Tibial nerve (tissue), 4 donors: ENCODE measurements at regions not wholly inside any gene's neighbourhood (a gene's known extent, or its start where the extent isn't known, plus 50 kb on each side); places are given as distances from the start of the nearest gene placed in this dataset.

Experiments used
- DNase-seq, 2 donors: peaks; one replicate each; pipeline ENCODE4 v3.0.0-alpha.2; 2019; ENCODE audit warnings: low spot score in 2 of 2
- H3K27ac ChIP-seq, 4 donors: fragments of 200-600 bp; sonication (generic) in 3 of 4; one replicate each; pipeline ENCODE4 v1.5.1; 2017 to 2019; ENCODE audit warnings: mild to moderate bottlenecking in 1 of 4
- H3K27me3 ChIP-seq, 2 donors: fragments of 200-600 bp; sonication (generic) in 1 of 2; one replicate each; pipeline versions ENCODE4 v1.5.1 to v1.6.0; 2017 to 2019
- H3K36me3 ChIP-seq, 3 donors: fragments of 200-600 bp; sonication (generic); one replicate each; pipeline ENCODE4 v1.5.1; 2018 to 2019
- H3K4me1 ChIP-seq, 4 donors: fragments of 200-600 bp; sonication (generic) in 3 of 4; one replicate each; pipeline ENCODE4 v1.5.1; 2017 to 2019
- H3K4me3 ChIP-seq, 4 donors: fragments of 200-600 bp; sonication (generic) in 3 of 4; one replicate each; pipeline ENCODE4 v1.5.1; 2017 to 2019; ENCODE audit warnings: mild to moderate bottlenecking in 1 of 4, moderate library complexity in 1 of 4
- H3K9me3 ChIP-seq, 4 donors: fragments of 200-600 bp; sonication (generic) in 3 of 4; one replicate each; pipeline ENCODE4 v1.5.1; 2017 to 2019
- EP300 ChIP-seq, 2 donors: sonication (generic); formaldehyde crosslinking; IDR thresholded peaks; one replicate each; pipeline ENCODE4 v1.6.1; 2017; ENCODE audit warnings: antibody characterized with exemption in 2 of 2, mild to moderate bottlenecking in 1 of 2
- POLR2A ChIP-seq, 2 donors: fragments of 450-650 bp; IDR thresholded peaks; one replicate each; pipeline ENCODE4 v1.6.1; 2017; ENCODE audit warnings: antibody characterized with exemption in 2 of 2, mild to moderate bottlenecking in 2 of 2, moderate library complexity in 2 of 2
- WGBS, 2 donors: methylation state at CpG; one replicate each; pipeline ENCODE4 v1.1.5; 2018; 5-methylcytosine and 5-hydroxymethylcytosine counted together
- TF ChIP-seq, protein P1 (sequence below), 5 experiments: fragments of 200-600 bp in 3 of 5; fragments of 450-650 bp in 2 of 5; sonication (generic) in 3 of 5; IDR thresholded peaks; one replicate each; pipeline ENCODE4 v1.5.1; 2016 to 2019; ENCODE audit warnings: antibody characterized with exemption in 5 of 5, mild to moderate bottlenecking in 3 of 5, moderate library complexity in 2 of 5

DNA sequence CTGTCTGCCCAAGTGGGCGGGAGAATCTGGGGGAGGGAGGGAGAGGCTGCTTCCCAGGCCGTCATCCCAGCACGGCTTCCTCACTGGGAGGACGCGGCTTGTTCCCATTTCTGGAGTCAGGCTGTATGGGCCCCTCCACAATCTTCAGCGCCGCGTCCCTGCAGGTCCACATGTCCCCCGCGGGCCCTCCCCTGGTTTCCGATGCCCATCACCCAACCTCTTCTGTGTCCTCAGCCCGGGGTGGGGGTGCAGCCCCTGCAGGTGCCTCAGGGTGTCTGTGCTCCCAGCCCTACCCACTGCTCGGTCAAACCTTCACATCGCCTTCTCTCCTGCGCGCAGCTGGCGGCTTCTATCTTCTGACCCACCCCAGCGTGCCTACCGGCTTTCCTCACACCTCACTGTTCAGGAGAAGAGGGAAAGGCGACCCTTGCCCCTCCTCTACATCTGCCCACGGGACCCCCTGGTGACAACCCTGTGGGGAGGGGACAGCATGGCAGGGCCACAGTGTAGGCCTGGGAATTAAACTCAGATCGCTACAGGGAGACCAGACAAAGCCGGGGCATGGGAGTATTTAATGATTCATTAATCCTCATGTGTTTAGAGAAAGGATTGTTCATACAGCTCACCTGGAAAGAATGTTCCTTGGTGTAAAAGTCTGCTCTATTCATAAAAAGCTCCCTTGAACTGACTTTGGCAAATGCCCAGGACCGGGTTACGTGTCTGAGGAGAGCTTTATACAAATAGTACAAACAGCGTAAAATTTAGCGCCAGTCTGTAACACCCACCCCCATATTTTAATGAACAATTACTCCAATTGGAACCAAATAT is 145.1 kb downstream of the IRX1 start:
- H3K27me3 ChIP-seq = no peaks in the 10 kb centered on the region
- no peak for DNase-seq
- 90% methylated on average over 27 of the region's 27 CpGs for WGBS, 2 donors
- peaks cover 0 to 14% (median 0%) of the 10 kb centered on the region in 4 donors for H3K4me1 ChIP-seq
- no peaks in the 10 kb centered on the region for H3K36me3 ChIP-seq
- peaks cover 0 to 3% (median 0%) of the 10 kb centered on the region in 4 donors for H3K9me3 ChIP-seq
- TF ChIP-seq POLR2A (IDR thresholded peaks at IDR 0.05) (no peak), EP300 (IDR thresholded peaks at IDR 0.05) (no peak)
- TF ChIP-seq, protein P1, sequence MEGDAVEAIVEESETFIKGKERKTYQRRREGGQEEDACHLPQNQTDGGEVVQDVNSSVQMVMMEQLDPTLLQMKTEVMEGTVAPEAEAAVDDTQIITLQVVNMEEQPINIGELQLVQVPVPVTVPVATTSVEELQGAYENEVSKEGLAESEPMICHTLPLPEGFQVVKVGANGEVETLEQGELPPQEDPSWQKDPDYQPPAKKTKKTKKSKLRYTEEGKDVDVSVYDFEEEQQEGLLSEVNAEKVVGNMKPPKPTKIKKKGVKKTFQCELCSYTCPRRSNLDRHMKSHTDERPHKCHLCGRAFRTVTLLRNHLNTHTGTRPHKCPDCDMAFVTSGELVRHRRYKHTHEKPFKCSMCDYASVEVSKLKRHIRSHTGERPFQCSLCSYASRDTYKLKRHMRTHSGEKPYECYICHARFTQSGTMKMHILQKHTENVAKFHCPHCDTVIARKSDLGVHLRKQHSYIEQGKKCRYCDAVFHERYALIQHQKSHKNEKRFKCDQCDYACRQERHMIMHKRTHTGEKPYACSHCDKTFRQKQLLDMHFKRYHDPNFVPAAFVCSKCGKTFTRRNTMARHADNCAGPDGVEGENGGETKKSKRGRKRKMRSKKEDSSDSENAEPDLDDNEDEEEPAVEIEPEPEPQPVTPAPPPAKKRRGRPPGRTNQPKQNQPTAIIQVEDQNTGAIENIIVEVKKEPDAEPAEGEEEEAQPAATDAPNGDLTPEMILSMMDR (IDR thresholded peaks at IDR 0.05) = no peak
- H3K27ac ChIP-seq = no peak overlapping the region
- no peak overlapping the region for H3K4me3 ChIP-seq

DNA sequence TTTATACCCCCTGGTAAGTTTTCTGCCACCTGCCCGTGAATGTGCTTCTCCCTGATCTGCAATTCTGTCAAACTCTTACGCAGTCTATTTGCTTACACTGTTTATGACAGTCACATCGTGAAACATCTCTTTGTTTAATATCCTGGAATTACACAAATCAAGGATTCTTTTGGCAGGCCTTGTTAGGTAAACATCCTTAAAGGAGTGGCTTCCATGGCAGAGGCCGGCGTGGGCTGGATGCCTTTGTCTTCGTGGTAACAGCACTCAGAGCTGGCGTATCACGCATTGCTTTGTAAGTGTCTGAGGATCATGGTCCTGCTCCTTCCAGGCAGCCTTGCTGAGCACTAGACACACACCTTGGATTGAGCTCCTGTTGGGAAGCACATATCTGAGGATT is 145.7 kb downstream of the IRX1 start:
- Histone ChIP-seq H3K9me3 (peaks cover 0 to 3% (median 0%) of the 10 kb centered on the region in 4 donors), H3K27ac (no peak overlapping the region), H3K4me3 (no peak overlapping the region), H3K27me3 (no peaks in the 10 kb centered on the region), H3K4me1 (peaks cover 0 to 10% (median 0%) of the 10 kb centered on the region in 4 donors), H3K36me3 (no peaks in the 10 kb centered on the region)
- 63 to 68% methylated on average over 8 of the region's 8 CpGs for WGBS, 2 donors
- TF ChIP-seq POLR2A (IDR thresholded peaks at IDR 0.05) = no peak
- TF ChIP-seq, protein P1 (IDR thresholded peaks at IDR 0.05) = no peak
- no peak for TF ChIP-seq EP300 (IDR thresholded peaks at IDR 0.05)
- DNase-seq = no peak

DNA sequence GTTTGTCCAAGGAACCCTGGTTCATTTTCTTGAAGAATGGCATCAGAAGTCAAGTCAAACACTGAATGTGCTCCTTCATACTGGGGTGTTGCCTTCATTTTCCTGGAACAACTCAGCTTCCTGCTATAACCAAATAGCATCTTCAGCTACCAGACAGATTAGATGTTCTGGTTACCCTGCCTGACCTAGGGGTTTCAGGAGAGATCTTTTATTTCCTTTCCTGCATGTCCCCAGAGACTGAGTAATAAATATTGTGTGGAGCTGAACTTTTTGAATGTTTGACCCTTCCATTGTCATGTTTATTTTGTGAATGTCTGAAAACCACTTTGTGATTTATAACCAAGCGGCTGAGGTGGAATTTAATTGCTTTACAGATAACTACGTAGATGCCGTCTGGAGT is 147.1 kb downstream of the IRX1 start:
- peaks cover 0 to 10% (median 0%) of the 10 kb centered on the region in 4 donors for H3K9me3 ChIP-seq
- TF ChIP-seq, protein P1 (IDR thresholded peaks at IDR 0.05) = no peak
- TF ChIP-seq POLR2A (IDR thresholded peaks at IDR 0.05) (no peak), EP300 (IDR thresholded peaks at IDR 0.05) (no peak)
- H3K4me1 ChIP-seq = no peaks in the 10 kb centered on the region
- H3K4me3 ChIP-seq = no peak overlapping the region
- no peak overlapping the region for H3K27ac ChIP-seq
- 62 to 74% methylated on average over 3 of the region's 3 CpGs for WGBS, 2 donors
- H3K36me3 ChIP-seq = no peaks in the 10 kb centered on the region
- DNase-seq = no peak
- H3K27me3 ChIP-seq = no peaks in the 10 kb centered on the region

DNA sequence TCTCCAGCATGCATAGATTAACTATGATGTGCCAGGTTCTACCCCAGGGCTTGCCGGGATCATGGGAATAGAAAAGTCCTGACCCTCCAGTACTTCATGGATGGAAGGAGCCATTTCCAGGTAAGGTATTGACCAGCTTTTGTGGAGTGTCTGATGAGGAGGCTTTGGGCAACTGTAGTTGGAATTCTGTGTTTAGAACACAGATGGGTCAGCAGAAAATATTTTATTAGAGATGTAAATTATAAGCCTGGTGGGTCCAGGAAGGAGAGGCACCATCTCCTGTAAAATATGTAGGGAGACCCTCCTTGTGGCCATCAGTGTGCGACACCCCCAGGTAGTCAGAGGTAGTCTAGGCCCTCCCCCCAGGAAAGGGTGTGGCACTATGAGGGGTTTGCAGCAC is 156.2 kb downstream of the IRX1 start:
- TF ChIP-seq, protein P1 (IDR thresholded peaks at IDR 0.05) = no peak
- TF ChIP-seq EP300 (IDR thresholded peaks at IDR 0.05) (no peak), POLR2A (IDR thresholded peaks at IDR 0.05) (no peak)
- no peak for DNase-seq
- Histone ChIP-seq H3K36me3 (no peaks in the 10 kb centered on the region), H3K4me3 (no peak overlapping the region), H3K4me1 (no peaks in the 10 kb centered on the region), H3K27ac (no peak overlapping the region), H3K9me3 (peaks cover 0 to 7% (median 0%) of the 10 kb centered on the region in 4 donors), H3K27me3 (no peaks in the 10 kb centered on the region)
- 95% methylated on average over 2 of the region's 2 CpGs for WGBS, 2 donors

DNA sequence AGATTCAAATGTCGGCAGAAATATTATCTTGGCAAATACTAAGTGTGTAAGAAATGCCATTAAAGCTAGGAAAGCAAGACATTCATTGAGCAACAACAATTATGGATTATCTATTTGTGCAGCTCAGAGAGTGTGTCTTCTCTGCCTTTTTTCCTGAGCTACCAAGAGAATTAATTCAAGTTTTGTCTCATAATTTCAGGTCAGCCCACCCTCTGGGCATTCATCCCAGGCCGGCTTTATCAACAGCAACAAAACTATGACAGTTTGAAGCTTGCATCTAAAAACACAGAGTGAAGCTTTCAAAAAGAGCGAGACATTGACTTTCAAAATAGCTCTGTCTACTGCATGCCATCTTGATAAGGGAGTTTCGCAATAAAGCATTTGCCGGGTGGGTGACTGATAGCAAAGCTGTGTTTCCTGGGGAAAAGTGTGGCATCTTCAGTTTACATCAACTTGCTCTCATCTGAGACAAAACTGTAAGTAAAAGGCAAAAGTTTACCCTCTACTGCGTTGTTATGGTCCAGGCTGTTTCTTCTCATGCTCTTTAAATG is 182.4 kb downstream of the IRX1 start:
- Histone ChIP-seq H3K4me3 (no peak overlapping the region), H3K4me1 (no peaks in the 10 kb centered on the region), H3K27me3 (no peaks in the 10 kb centered on the region), H3K27ac (no peak overlapping the region), H3K36me3 (no peaks in the 10 kb centered on the region), H3K9me3 (no peaks in the 10 kb centered on the region)
- TF ChIP-seq, protein P1 (IDR thresholded peaks at IDR 0.05) = no peak
- TF ChIP-seq POLR2A (IDR thresholded peaks at IDR 0.05) (no peak), EP300 (IDR thresholded peaks at IDR 0.05) (no peak)
- no peak for DNase-seq
- 65 to 67% methylated on average over 6 of the region's 6 CpGs for WGBS, 2 donors
